Mesodermal cell (in vitro differentiated cells): ENCODE measurements at regions not wholly inside any gene's neighbourhood (a gene's known extent, or its start where the extent isn't known, plus 50 kb on each side); places are given as distances from the start of the nearest gene placed in this dataset.

Source experiments
- H3K27ac ChIP-seq: 2 replicates; pipeline ENCODE4 v1.7.0; 2013; ENCODE audit warnings: mild to moderate bottlenecking, low read depth, low read length, moderate library complexity; ENCODE audit not compliant: severe bottlenecking
- H3K36me3 ChIP-seq: 2 replicates; pipeline ENCODE4 v1.7.1; 2013; ENCODE audit warnings: mild to moderate bottlenecking, low read length, moderate library complexity; ENCODE audit not compliant: control insufficient read depth, insufficient read depth
- H3K4me1 ChIP-seq: one replicate; pipeline ENCODE4 v1.7.1; 2013; ENCODE audit warnings: mild to moderate bottlenecking, low read length; ENCODE audit not compliant: insufficient read depth, control insufficient read depth, poor library complexity, severe bottlenecking
- H3K4me3 ChIP-seq: 2 replicates; pipeline ENCODE4 v1.7.0; 2013; ENCODE audit warnings: low read length, control low read depth, mild to moderate bottlenecking; ENCODE audit not compliant: insufficient read depth, poor library complexity, severe bottlenecking; ENCODE audit errors: extremely low read depth
- H3K9me3 ChIP-seq: 2 replicates; pipeline ENCODE4 v1.7.1; 2013; ENCODE audit warnings: mild to moderate bottlenecking, low read length, moderate library complexity; ENCODE audit not compliant: control insufficient read depth
- WGBS, 2 experiments: methylation state at CpG; one replicate each; pipeline ENCODE4 v1.1.5; 2013; ENCODE audit warnings: missing lambda C conversion rate in 2 of 2; ENCODE audit not compliant: insufficient coverage in 2 of 2; 5-methylcytosine and 5-hydroxymethylcytosine counted together

DNA sequence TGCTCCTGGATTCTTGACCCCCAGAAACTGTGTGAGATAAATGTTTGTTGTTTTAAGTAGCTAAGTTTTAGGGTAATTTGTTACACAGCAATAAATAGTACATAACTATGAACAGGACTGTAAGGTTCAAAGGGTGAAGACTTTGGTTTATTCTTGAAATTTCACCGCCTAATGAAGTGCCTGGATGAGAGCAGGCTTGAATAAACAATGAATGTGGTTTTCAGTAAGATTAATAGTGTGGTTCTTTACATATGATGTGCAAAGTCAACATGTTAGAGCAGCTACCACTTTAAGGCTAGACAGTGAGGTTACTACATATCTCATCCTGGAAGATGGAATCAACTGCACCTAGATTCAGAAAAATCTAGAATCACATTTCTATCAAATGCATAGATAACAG, 145.2 kb upstream of the BTG1 start:
- Histone ChIP-seq H3K4me1 (peaks cover 35% of the 10 kb centered on the region), H3K4me3 (no peak overlapping the region), H3K9me3 (no peaks in the 10 kb centered on the region), H3K36me3 (no peaks in the 10 kb centered on the region), H3K27ac (no peak overlapping the region)
- WGBS, 2 experiments: 80% methylated on average over 1 of the region's 1 CpG

GRCh38 chr12:92290350-92290695, 144.7 kb upstream of the BTG1 start:
- Histone ChIP-seq H3K36me3 (no peaks in the 10 kb centered on the region), H3K4me1 (peaks cover 30% of the 10 kb centered on the region), H3K9me3 (no peaks in the 10 kb centered on the region), H3K4me3 (no peak overlapping the region), H3K27ac (no peak overlapping the region)
- WGBS, 2 experiments: no CpG with 5 or more reads among the region's 1 CpG

DNA sequence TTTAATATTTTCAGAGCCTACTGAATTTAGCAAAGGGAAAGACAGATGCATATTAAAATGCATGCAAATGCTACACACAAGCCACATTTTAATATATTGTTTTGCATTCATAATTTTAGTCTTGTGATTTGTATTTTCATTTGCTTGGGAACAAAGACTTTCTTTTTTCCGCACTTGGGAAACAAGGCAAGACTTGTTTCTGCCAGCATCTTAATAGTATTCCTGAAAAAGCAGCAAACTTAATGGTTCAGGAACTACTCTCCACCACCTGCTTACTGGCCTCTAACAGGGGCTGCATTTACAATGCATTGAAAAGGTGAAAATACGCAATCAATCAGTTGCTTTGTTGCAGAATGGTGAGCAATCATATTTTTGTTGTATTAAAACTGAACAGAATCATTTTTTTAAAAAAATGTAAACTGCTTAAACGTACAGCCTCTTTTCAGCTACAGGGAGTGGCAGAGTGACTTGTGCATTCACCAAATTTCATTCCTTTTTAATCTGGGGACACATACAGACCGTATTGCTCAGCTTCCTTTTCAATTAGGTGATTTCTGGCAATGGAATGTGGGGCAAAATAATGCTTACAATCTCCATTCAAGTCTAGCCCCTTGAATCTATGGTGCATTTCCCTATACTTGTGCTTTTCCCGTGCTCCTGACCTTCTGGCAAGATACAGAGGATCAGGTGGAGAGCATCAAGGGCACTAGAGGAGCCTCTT, 144.1 kb upstream of the BTG1 start:
- H3K9me3 ChIP-seq: no peaks in the 10 kb centered on the region
- 92% methylated on average over 2 of the region's 5 CpGs; no CpG with 5 or more reads in 1 of the 2 experiments for WGBS, 2 experiments
- no peaks in the 10 kb centered on the region for H3K36me3 ChIP-seq
- peaks cover 24% of the 10 kb centered on the region for H3K4me1 ChIP-seq
- H3K27ac ChIP-seq: no peak overlapping the region
- H3K4me3 ChIP-seq: no peak overlapping the region

DNA sequence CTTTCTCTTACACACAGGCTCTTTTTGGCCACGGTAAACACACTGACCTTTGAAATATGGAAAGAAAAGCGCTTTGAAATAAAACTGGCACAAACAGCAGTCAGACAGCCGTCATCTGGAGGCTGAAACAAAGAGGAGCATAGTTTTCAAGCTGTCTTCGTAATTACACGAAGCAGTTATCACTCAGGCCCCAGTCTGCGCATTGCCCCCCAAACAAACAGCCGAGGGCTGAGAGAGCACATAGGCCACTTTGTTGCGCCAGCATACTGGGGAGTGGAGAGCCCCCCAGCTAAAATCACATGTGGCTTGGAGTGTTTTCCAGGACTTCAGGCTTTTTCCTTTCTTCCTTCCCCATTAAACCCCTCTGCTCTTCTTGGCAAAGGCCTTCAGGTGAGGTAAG, 142.9 kb upstream of the BTG1 start:
- H3K4me3 ChIP-seq: no peak overlapping the region
- WGBS, 2 experiments: 88 to 96% methylated on average over 7 to 8 of the region's 8 CpGs
- no peak overlapping the region for H3K27ac ChIP-seq
- H3K9me3 ChIP-seq: no peaks in the 10 kb centered on the region
- peaks cover 20% of the 10 kb centered on the region for H3K4me1 ChIP-seq
- no peaks in the 10 kb centered on the region for H3K36me3 ChIP-seq

- H3K4me3 ChIP-seq: no peak overlapping the region
- WGBS, 2 experiments: 80% methylated on average over 1 of the region's 2 CpGs; no CpG with 5 or more reads in 1 of the 2 experiments
- H3K27ac ChIP-seq: no peak overlapping the region
- H3K9me3 ChIP-seq: no peaks in the 10 kb centered on the region
- H3K36me3 ChIP-seq: no peaks in the 10 kb centered on the region
- peaks cover 6% of the 10 kb centered on the region for H3K4me1 ChIP-seq
Observed at GRCh38 chr12:92278378-92278828, 132.8 kb upstream of the BTG1 start.

GRCh38 chr12:92277795-92278194, 132.1 kb upstream of the BTG1 start:
- Histone ChIP-seq H3K4me1 (peaks cover 6% of the 10 kb centered on the region), H3K9me3 (no peaks in the 10 kb centered on the region), H3K4me3 (no peak overlapping the region), H3K27ac (no peak overlapping the region), H3K36me3 (no peaks in the 10 kb centered on the region)
- WGBS, 2 experiments: 100% methylated on average over 1 of the region's 2 CpGs; no CpG with 5 or more reads in 1 of the 2 experiments

GRCh38 chr12:92276276-92276675, 130.6 kb upstream of the BTG1 start:
- no CpG with 5 or more reads among the region's 1 CpG for WGBS, 2 experiments
- Histone ChIP-seq H3K4me1 (peaks cover 6% of the 10 kb centered on the region), H3K9me3 (no peaks in the 10 kb centered on the region), H3K4me3 (no peak overlapping the region), H3K27ac (no peak overlapping the region), H3K36me3 (no peaks in the 10 kb centered on the region)

DNA sequence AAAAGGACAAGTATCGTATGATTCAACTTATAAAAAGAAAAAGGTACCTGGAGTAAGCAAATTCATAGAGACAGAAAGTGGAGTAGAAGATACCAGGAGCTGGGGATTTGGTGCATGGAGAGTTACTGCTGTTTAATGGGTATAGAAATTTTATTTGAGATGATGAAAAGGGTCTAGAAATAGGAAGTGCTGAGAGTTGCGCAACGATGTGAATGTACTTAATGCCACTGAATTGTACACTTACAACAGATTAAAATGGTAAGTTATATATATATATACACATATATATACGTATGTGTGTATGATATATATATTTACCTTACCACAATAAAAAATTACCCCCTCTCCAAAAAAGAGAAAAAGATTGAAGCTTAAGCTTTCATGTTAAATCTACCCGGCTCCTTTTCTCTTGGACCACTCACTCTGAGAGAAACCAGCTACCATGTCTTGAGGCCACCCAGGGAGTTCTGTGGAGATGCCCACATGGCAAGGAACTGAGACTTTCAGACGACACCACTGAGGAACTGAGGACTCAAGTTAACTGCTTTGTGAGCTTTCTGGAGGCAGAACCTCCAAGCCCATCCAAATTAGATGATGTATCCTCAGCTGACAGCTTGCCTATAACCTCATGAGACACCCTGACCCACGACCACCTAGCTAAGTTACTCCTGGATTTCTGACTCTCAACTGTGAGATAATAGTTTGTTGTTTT, 130.0 kb upstream of the BTG1 start:
- WGBS, 2 experiments: 62 to 63% methylated on average over 3 of the region's 7 CpGs
- H3K36me3 ChIP-seq: no peaks in the 10 kb centered on the region
- H3K27ac ChIP-seq: no peak overlapping the region

GRCh38 chr12:92273076-92273475, 127.4 kb upstream of the BTG1 start:
- WGBS, 2 experiments: 94 to 100% methylated on average over 1 to 2 of the region's 2 CpGs
- no peaks in the 10 kb centered on the region for H3K9me3 ChIP-seq

More for the DNA sequence above, 130.0 kb upstream of the BTG1 start:
- Histone ChIP-seq H3K4me3 (no peak overlapping the region), H3K9me3 (no peaks in the 10 kb centered on the region), H3K4me1 (peaks cover 6% of the 10 kb centered on the region)

DNA sequence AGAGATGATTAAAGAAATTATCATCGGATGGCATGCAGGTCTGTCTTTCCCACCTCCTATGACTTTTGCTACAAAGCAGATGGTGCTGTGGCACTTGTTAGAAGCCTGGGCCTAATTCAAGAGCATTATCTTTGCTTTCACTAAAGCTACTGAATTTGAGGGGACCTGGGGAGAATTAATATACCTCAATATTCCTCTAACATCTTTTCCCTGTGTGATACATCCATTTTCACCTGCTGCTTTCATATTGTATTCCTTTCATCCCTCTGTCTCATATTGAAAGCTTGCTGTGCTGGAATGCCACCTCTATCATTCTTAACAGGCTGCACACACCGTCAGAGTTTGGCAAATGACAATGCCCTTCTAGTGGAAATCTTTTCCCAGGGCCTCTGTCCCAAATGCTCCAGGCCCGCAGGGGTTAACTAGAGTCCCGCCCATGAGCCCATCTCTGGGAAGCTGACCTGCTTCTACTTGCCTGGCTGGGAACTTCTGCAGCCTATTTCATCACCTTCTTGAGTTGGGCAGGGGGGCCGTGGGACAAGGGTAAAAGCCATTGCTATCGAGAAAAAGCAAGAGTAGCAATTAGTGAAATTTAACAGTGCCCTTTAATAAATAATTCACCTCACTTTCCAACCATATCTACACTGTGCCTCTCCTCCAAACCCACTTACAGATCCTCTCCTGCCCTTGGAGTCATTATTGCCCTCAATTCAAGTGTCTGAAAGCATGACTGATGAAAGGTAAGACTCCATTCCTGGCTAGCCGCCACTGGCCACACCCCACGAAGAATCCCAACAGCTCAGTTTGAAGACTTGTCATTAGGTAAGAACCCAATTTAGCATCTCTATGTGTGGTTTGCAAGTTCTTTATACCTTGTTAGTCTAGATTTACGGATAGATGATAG, 126.7 kb upstream of the BTG1 start:
- H3K4me3 ChIP-seq: no peak overlapping the region
- 76 to 78% methylated on average over 6 to 7 of the region's 9 CpGs for WGBS, 2 experiments
- no peaks in the 10 kb centered on the region for H3K4me1 ChIP-seq
- H3K27ac ChIP-seq: no peak overlapping the region
- H3K36me3 ChIP-seq: no peaks in the 10 kb centered on the region
- no peaks in the 10 kb centered on the region for H3K9me3 ChIP-seq

More at GRCh38 chr12:92273076-92273475, 127.4 kb upstream of the BTG1 start:
- no peak overlapping the region for H3K4me3 ChIP-seq
- peaks cover under 1% of the 10 kb centered on the region for H3K4me1 ChIP-seq
- no peak overlapping the region for H3K27ac ChIP-seq
- no peaks in the 10 kb centered on the region for H3K36me3 ChIP-seq
